IMR-90 (cell line): ENCODE measurements at regions not wholly inside any gene's neighbourhood (a gene's known extent, or its start where the extent isn't known, plus 50 kb on each side); places are given as distances from the start of the nearest gene placed in this dataset.

Experiments
- ATAC-seq: fragments of 200-7000 bp; cut with Tn5 transposase; 2 replicates; pipeline ENCODE4 v1.9.1; 2020; ENCODE audit warnings: low read depth, mild to moderate bottlenecking, moderate library complexity
- BruUV-seq: library from RNA; stranded (reverse); fragments of 400-500 nt; replicated peaks from 2 replicates; lab custom pipeline; 2021; lab: Mats Ljungman, UMichigan
- CTCF ChIA-PET: fragments of 300-600 bp; formaldehyde crosslinking; extraction: SDS; loops from one replicate; lab custom pipeline; 2021; ENCODE audit warnings: antibody characterized with exemption; lab: Yijun Ruan, JAX
- POLR2A ChIA-PET: fragments of 300-600 bp; sonication (Branson Sonifier 250); formaldehyde crosslinking; loops from one replicate; lab custom pipeline; 2022; ENCODE audit warnings: antibody characterized with exemption; ENCODE audit not compliant: unreplicated experiment; lab: Charles Lee
- DNase-seq: peaks from one replicate; pipeline ENCODE4 v3.0.0; 2013
- H2AFZ ChIP-seq: replicated peaks from 2 replicates; pipeline ENCODE3; 2013; ENCODE audit warnings: low read length, mild to moderate bottlenecking; ENCODE audit not compliant: poor library complexity
- H2AK5ac ChIP-seq: 2 replicates; pipeline ENCODE4 v1.6.1; 2013; ENCODE audit warnings: low read depth, low read length, inconsistent platforms
- H2AK9ac ChIP-seq: replicated peaks from 2 replicates; pipeline ENCODE3; 2013; ENCODE audit warnings: mild to moderate bottlenecking, low read depth, low read length, moderate library complexity; ENCODE audit not compliant: poor library complexity
- H2BK120ac ChIP-seq: 2 replicates; pipeline ENCODE4 v1.6.1; 2013; ENCODE audit warnings: low read depth, low read length, inconsistent platforms
- H2BK15ac ChIP-seq: 3 replicates; pipeline ENCODE4 v1.6.1; 2013; ENCODE audit warnings: low read depth, low read length, inconsistent platforms
- H2BK20ac ChIP-seq: 2 replicates; pipeline ENCODE4 v1.6.1; 2013; ENCODE audit warnings: low read depth, mild to moderate bottlenecking, inconsistent platforms, low read length, moderate library complexity
- H2BK5ac ChIP-seq: 2 replicates; pipeline ENCODE4 v1.6.1; 2013; ENCODE audit warnings: mild to moderate bottlenecking, low read depth, low read length, inconsistent platforms; ENCODE audit not compliant: poor library complexity, severe bottlenecking
- H3K14ac ChIP-seq: replicated peaks from 2 replicates; pipeline ENCODE4 v1.6.1; 2013; ENCODE audit warnings: low read depth, low read length, inconsistent platforms
- H3K18ac ChIP-seq: 2 replicates; pipeline ENCODE4 v1.6.1; 2013; ENCODE audit warnings: low read depth, low read length, control low read depth
- H3K23ac ChIP-seq: 2 replicates; pipeline ENCODE4 v1.6.1; 2013; ENCODE audit warnings: low read depth, low read length, inconsistent platforms
- H3K27ac ChIP-seq: 2 replicates; pipeline ENCODE4 v1.5.1; 2013; ENCODE audit warnings: mild to moderate bottlenecking, control low read depth, low read length; ENCODE audit not compliant: insufficient read depth
- H3K27me3 ChIP-seq: 2 replicates; pipeline ENCODE4 v1.6.1; 2013; ENCODE audit warnings: low read length; ENCODE audit not compliant: control insufficient read depth, insufficient read depth
- H3K36me3 ChIP-seq: 2 replicates; pipeline ENCODE4 v1.6.1; 2013; ENCODE audit warnings: low read length, mixed read lengths; ENCODE audit not compliant: control insufficient read depth, insufficient read depth
- H3K4ac ChIP-seq: 2 replicates; pipeline ENCODE4 v1.6.1; 2013; ENCODE audit warnings: low read depth, low read length, inconsistent platforms
- H3K4me1 ChIP-seq: 2 replicates; pipeline ENCODE4 v1.6.1; 2013; ENCODE audit warnings: low read length, mixed read lengths; ENCODE audit not compliant: control insufficient read depth, insufficient read depth
- H3K4me2 ChIP-seq: 2 replicates; pipeline ENCODE4 v1.6.1; 2013; ENCODE audit warnings: low read depth, mild to moderate bottlenecking, control low read depth, low read length, moderate library complexity
- H3K4me3 ChIP-seq: 2 replicates; pipeline ENCODE4 v1.5.1; 2013; ENCODE audit warnings: low read depth, mild to moderate bottlenecking, control low read depth, low read length, moderate library complexity; ENCODE audit not compliant: insufficient read depth
- H3K56ac ChIP-seq: 2 replicates; pipeline ENCODE4 v1.6.1; 2013; ENCODE audit warnings: low read length, inconsistent platforms; ENCODE audit not compliant: insufficient read depth; ENCODE audit errors: extremely low read depth
- H3K79me1 ChIP-seq, 2 experiments: 2 replicates each; pipeline ENCODE4 v1.6.1; 2013; ENCODE audit warnings: low read length in 2 of 2, inconsistent platforms in 1 of 2, low read depth in 1 of 2
- H3K9ac ChIP-seq: 2 replicates; pipeline ENCODE4 v1.6.1; 2013; ENCODE audit warnings: low read depth, low read length, control low read depth
- H3K9me1 ChIP-seq: 2 replicates; pipeline ENCODE4 v1.6.1; 2013; ENCODE audit warnings: low read length, inconsistent platforms; ENCODE audit not compliant: insufficient read depth
- H3K9me3 ChIP-seq: 2 replicates; pipeline ENCODE4 v1.6.1; 2013; ENCODE audit warnings: low read length; ENCODE audit not compliant: control insufficient read depth, insufficient read depth
- H4K20me1 ChIP-seq: 2 replicates; pipeline ENCODE4 v1.6.1; 2013; ENCODE audit warnings: low read length, inconsistent platforms; ENCODE audit not compliant: insufficient read depth
- H4K5ac ChIP-seq: 2 replicates; pipeline ENCODE4 v1.6.1; 2013; ENCODE audit warnings: mild to moderate bottlenecking, low read depth, low read length, control low read depth
- H4K8ac ChIP-seq, 2 experiments: 2 replicates each; pipeline ENCODE4 v1.6.1; 2013; ENCODE audit warnings: low read depth in 2 of 2, low read length in 2 of 2, control low read depth in 1 of 2, inconsistent platforms in 1 of 2
- H4K91ac ChIP-seq: 2 replicates; pipeline ENCODE4 v1.6.1; 2013; ENCODE audit warnings: low read depth, low read length, inconsistent platforms; ENCODE audit not compliant: insufficient read depth
- CHD1 ChIP-seq: IDR thresholded peaks from 2 replicates; pipeline ENCODE4 v1.6.1; 2012; ENCODE audit warnings: low read depth, low read length, improper control_type of control experiment
- RCOR1 ChIP-seq: IDR thresholded peaks from 2 replicates; pipeline ENCODE4 v1.6.1; 2012; ENCODE audit warnings: mild to moderate bottlenecking, low read length, improper control_type of control experiment; ENCODE audit not compliant: insufficient replicate concordance
- SMC3 ChIP-seq: fragments of 150-350 bp; IDR thresholded peaks from 2 replicates; pipeline ENCODE4 v1.6.1; 2016; ENCODE audit warnings: low read depth, mild to moderate bottlenecking, antibody characterized with exemption, low read length, moderate library complexity
- WGBS, 2 experiments: methylation state at CpG; one replicate each; pipeline versions ENCODE4 v1.1.5 to v1.1.7; 2013; ENCODE audit warnings: missing lambda C conversion rate in 2 of 2; ENCODE audit not compliant: insufficient read length in 1 of 2; ENCODE audit errors: extremely low coverage in 2 of 2; 5-methylcytosine and 5-hydroxymethylcytosine counted together
- dilution Hi-C: fragments of 300-500 bp; cut with HindIII; formaldehyde crosslinking; loops from one replicate; pipeline ENCODE4 v1.14.3; 2018; ENCODE audit warnings: low sequenced_read_pairs; ENCODE audit not compliant: unreplicated experiment
- in situ Hi-C: fragments of 300-500 bp; cut with MboI; formaldehyde crosslinking; loops from 3 replicates; pipeline ENCODE4 v1.14.3; 2019; ENCODE audit warnings: low sequenced_read_pairs, inconsistent platforms, mixed read lengths
- intact Hi-C: fragments of 100-400 bp; cut with micrococcal nuclease; formaldehyde crosslinking; loops from 2 replicates; pipeline ENCODE4 v1.10.0; 2022

- no peak overlapping the region for H3K27ac ChIP-seq
- CTCF ChIA-PET: no interaction called here
- no peak overlapping the region for H2AK9ac ChIP-seq
- H3K4me3 ChIP-seq: no peak overlapping the region
- H3K9ac ChIP-seq: no peak overlapping the region
- H3K79me1 ChIP-seq: no peaks in the 10 kb centered on the region
- WGBS, 2 experiments: no CpG with 5 or more reads among the region's 1 CpG
- H2AFZ ChIP-seq: no peak overlapping the region
- no peak overlapping the region for H4K91ac ChIP-seq
- H3K23ac ChIP-seq: no peak overlapping the region
- H3K36me3 ChIP-seq: no peaks in the 10 kb centered on the region
- H3K14ac ChIP-seq: no peak overlapping the region
- no peak overlapping the region for H2BK120ac ChIP-seq
- no peak overlapping the region for H3K18ac ChIP-seq
- H4K20me1 ChIP-seq: no peaks in the 10 kb centered on the region
- no peaks in the 10 kb centered on the region for H3K27me3 ChIP-seq
- no peak overlapping the region for H4K5ac ChIP-seq
- no peak overlapping the region for H2BK15ac ChIP-seq
- no peaks in the 10 kb centered on the region for H3K4me1 ChIP-seq
- no peaks in the 10 kb centered on the region for H3K9me3 ChIP-seq
- POLR2A ChIA-PET: interaction anchor here (0.7 kb wide), 1 partner anchor 967 kb away, joined by 4 read pairs; no protein-coding TSS in a partner anchor
- intact Hi-C loops: no loop called here
- no peak overlapping the region for H4K8ac ChIP-seq
- DNase-seq (no peak), ATAC-seq (no peak)
- H2BK5ac ChIP-seq: no peak overlapping the region
- BruUV-seq: no TSS peak
- H3K4me2 ChIP-seq: no peak overlapping the region
- in situ Hi-C loops: no loop called here
- dilution Hi-C loops: no loop called here
- no peak overlapping the region for H3K4ac ChIP-seq
- H3K56ac ChIP-seq: no peak overlapping the region
- no peaks in the 10 kb centered on the region for H3K9me1 ChIP-seq
- no peak for TF ChIP-seq SMC3
- no peak for TF ChIP-seq CHD1
- no peak for TF ChIP-seq RCOR1
- no peak overlapping the region for H2AK5ac ChIP-seq
- H2BK20ac ChIP-seq: no peak overlapping the region
These were observed 345.7 kb downstream of the BARHL2 start for GRCh38 chr1:90371448-90371813.
